ENCODE measurements at regions not wholly inside any gene's neighbourhood (a gene's known extent, or its start where the extent isn't known, plus 50 kb on each side); places are given as distances from the start of the nearest gene placed in this dataset.
"Not testable (repeated sequence)": the region's sequence is repeated elsewhere in the genome, so short reads cannot be mapped to it uniquely, and the experiment has no call there.

- DNase-seq = not testable (repeated sequence)
Measured at GRCh38 chr14:105682442-105682841, 156.1 kb downstream of the TMEM121 start.

- DNase-seq = no peak
Measured at GRCh38 chr14:105682956-105683570, 156.7 kb downstream of the TMEM121 start.

GRCh38 chr14:105684056-105684455 lies 157.7 kb downstream of the TMEM121 start:
- DNase-seq = not testable (repeated sequence)

GRCh38 chr14:105684597-105684996 lies 158.2 kb downstream of the TMEM121 start:
- DNase-seq = not testable (repeated sequence)

GRCh38 chr14:105685003-105685402 lies 158.6 kb downstream of the TMEM121 start:
- DNase-seq = no peak

GRCh38 chr14:105685605-105686004 lies 159.2 kb downstream of the TMEM121 start:
- not testable (repeated sequence) for DNase-seq

- not testable (repeated sequence) for DNase-seq
Measured at GRCh38 chr14:105686050-105686449, 159.7 kb downstream of the TMEM121 start.

GRCh38 chr14:105686462-105687170 lies 160.2 kb downstream of the TMEM121 start:
- DNase-seq = not testable (repeated sequence)

- DNase-seq = not testable (repeated sequence)
Measured at GRCh38 chr14:105687171-105688022, 161.0 kb downstream of the TMEM121 start.

- DNase-seq = not testable (repeated sequence)
Measured at GRCh38 chr14:105688023-105688351, 161.6 kb downstream of the TMEM121 start.

GRCh38 chr14:105688664-105689221 lies 162.4 kb downstream of the TMEM121 start:
- not testable (repeated sequence) for DNase-seq

GRCh38 chr14:105689722-105690121 lies 163.3 kb downstream of the TMEM121 start:
- no peak for DNase-seq

- no peak for DNase-seq
Measured at GRCh38 chr14:105690671-105691070, 164.3 kb downstream of the TMEM121 start.

- not testable (repeated sequence) for DNase-seq
Measured at GRCh38 chr14:105691321-105692109, 165.1 kb downstream of the TMEM121 start.

- DNase-seq = not testable (repeated sequence)
Measured at GRCh38 chr14:105692110-105692685, 165.8 kb downstream of the TMEM121 start.

GRCh38 chr14:105694961-105695360 lies 168.6 kb downstream of the TMEM121 start:
- DNase-seq = no peak

- not testable (repeated sequence) for DNase-seq
Measured at GRCh38 chr14:105696388-105696787, 170.0 kb downstream of the TMEM121 start.

- not testable (repeated sequence) for DNase-seq
Measured at GRCh38 chr14:105697414-105697813, 171.0 kb downstream of the TMEM121 start.

- not testable (repeated sequence) for DNase-seq
Measured at GRCh38 chr14:105697955-105698354, 171.6 kb downstream of the TMEM121 start.

GRCh38 chr14:105698940-105699556 lies 172.7 kb downstream of the TMEM121 start:
- DNase-seq = not testable (repeated sequence)

GRCh38 chr14:105699706-105700105 lies 173.3 kb downstream of the TMEM121 start:
- not testable (repeated sequence) for DNase-seq
